ENCODE measurements at regions not wholly inside any gene's neighbourhood (a gene's known extent, or its start where the extent isn't known, plus 50 kb on each side); places are given as distances from the start of the nearest gene placed in this dataset.

DNA sequence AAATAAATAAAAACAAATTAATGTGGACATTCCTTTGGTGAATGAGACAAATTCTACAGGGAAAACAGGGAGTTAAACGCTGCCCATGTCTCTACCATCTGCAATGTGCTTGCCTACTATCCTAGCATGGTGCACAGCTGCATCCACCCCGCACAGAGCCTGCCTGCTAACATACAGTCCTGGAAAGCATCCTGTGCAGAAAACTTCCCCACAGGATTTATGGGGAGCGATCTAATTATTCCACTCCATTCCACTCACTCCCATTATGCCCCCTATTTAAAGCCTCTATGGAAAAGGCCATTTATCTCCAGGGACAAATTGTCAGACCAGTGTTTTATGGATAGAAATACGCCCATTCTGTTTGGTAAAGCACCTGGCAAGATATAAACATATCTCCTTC lies 144.5 kb downstream of the MAF start:
- Mint-ChIP-seq H3K27ac (no peak overlapping the region), H3K4me1 (no peaks in the 10 kb centered on the region), H3K36me3 (ENCODE audit: low read depth) (no peaks in the 10 kb centered on the region), H3K9me3 (no peaks in the 10 kb centered on the region), H3K4me3 (no peak overlapping the region), H3K27me3 (ENCODE audit: low read depth) (no peaks in the 10 kb centered on the region)
- TF ChIP-seq CTCF (IDR thresholded peaks at IDR 0.05; ENCODE audit: unreplicated experiment in 3 of 3) = no peak

GRCh38 chr16:79452671-79453070 lies 147.9 kb downstream of the MAF start:
- no peak overlapping the region for H3K27ac Mint-ChIP-seq
- H3K4me3 Mint-ChIP-seq = no peak overlapping the region
- peaks cover 5% of the 10 kb centered on the region for H3K27me3 Mint-ChIP-seq (ENCODE audit: low read depth)
- H3K9me3 Mint-ChIP-seq = no peaks in the 10 kb centered on the region
- TF ChIP-seq CTCF (IDR thresholded peaks at IDR 0.05; ENCODE audit: unreplicated experiment in 3 of 3) = no peak
- no peaks in the 10 kb centered on the region for H3K4me1 Mint-ChIP-seq
- H3K36me3 Mint-ChIP-seq (ENCODE audit: low read depth) = no peaks in the 10 kb centered on the region

DNA sequence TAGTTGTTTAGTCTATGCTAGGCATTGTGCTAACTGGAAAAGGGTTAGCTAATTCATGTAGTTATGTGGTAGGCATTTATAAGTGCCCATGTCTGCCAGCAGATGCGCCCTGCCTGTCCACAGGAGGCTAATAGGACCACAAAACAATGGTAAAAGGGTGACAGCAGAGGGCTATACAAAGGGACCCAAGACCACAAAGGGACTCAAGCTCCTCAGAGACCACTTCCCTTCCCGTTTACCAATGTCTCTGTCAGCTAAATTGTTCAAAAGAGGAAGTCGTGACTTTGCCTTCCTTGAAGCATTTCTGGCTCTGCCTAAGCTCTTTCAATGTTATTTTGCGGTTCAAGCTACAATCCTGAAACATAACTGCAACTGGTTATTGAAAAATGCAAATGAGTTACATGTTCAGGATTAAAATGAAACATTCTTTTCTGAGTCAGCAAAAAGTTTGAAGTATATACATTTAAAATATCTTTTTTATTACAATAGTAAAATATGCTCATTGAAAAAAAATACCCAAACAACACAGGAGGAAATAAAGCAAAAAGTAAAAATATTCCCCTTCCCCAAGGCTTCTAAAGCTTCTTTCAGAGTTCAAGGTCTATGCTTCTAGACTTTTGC lies 149.2 kb downstream of the MAF start:
- Mint-ChIP-seq H3K4me1 (no peaks in the 10 kb centered on the region), H3K27ac (no peak overlapping the region), H3K27me3 (ENCODE audit: low read depth) (peaks cover 5% of the 10 kb centered on the region), H3K36me3 (ENCODE audit: low read depth) (no peaks in the 10 kb centered on the region), H3K4me3 (no peak overlapping the region), H3K9me3 (peaks cover 4% of the 10 kb centered on the region)
- TF ChIP-seq CTCF (IDR thresholded peaks at IDR 0.05; ENCODE audit: unreplicated experiment in 3 of 3) = no peak

GRCh38 chr16:79449900-79450299 lies 150.6 kb downstream of the MAF start:
- no peak for TF ChIP-seq CTCF (IDR thresholded peaks at IDR 0.05; ENCODE audit: unreplicated experiment in 3 of 3)
- Mint-ChIP-seq H3K4me1 (no peaks in the 10 kb centered on the region), H3K9me3 (peaks cover 7% of the 10 kb centered on the region), H3K4me3 (no peak overlapping the region), H3K36me3 (ENCODE audit: low read depth) (no peaks in the 10 kb centered on the region), H3K27ac (no peak overlapping the region), H3K27me3 (ENCODE audit: low read depth) (peaks cover 5% of the 10 kb centered on the region)

GRCh38 chr16:79449067-79449769 lies 151.3 kb downstream of the MAF start:
- Mint-ChIP-seq H3K36me3 (ENCODE audit: low read depth) (no peaks in the 10 kb centered on the region), H3K27me3 (ENCODE audit: low read depth) (peaks cover 5% of the 10 kb centered on the region), H3K4me3 (no peak overlapping the region), H3K9me3 (peaks cover 7% of the 10 kb centered on the region), H3K4me1 (no peaks in the 10 kb centered on the region), H3K27ac (no peak overlapping the region)
- no peak for TF ChIP-seq CTCF (IDR thresholded peaks at IDR 0.05; ENCODE audit: unreplicated experiment in 3 of 3)

DNA sequence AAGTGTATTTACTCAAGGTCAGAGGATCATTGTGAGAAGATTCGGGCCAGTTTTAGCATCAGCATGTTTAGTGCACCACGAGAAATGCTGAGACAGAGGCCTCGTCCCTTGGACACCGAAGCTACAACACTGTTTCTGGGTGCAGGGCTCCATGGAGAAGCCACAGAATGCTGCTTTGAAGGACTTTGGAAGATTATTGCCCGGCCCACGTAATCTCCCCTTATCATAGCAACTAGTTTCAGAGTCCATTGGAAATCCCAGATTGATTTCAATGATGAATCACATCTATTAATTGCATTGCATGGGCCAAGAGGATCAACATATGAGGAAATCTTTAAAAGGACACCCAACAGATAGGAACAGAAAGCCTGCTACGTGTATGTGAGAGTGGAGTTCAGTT lies 156.0 kb downstream of the MAF start:
- no peak overlapping the region for H3K4me3 Mint-ChIP-seq
- no peak for TF ChIP-seq CTCF (IDR thresholded peaks at IDR 0.05; ENCODE audit: unreplicated experiment in 3 of 3)
- no peaks in the 10 kb centered on the region for H3K36me3 Mint-ChIP-seq (ENCODE audit: low read depth)
- no peak overlapping the region for H3K27ac Mint-ChIP-seq
- H3K4me1 Mint-ChIP-seq = peaks cover 16% of the 10 kb centered on the region
- peaks cover 13% of the 10 kb centered on the region for H3K27me3 Mint-ChIP-seq (ENCODE audit: low read depth)
- H3K9me3 Mint-ChIP-seq = peaks cover 7% of the 10 kb centered on the region
